Lower leg skin (tissue), 4 donors: ENCODE measurements at regions not wholly inside any gene's neighbourhood (a gene's known extent, or its start where the extent isn't known, plus 50 kb on each side); places are given as distances from the start of the nearest gene placed in this dataset.

Experiments
- DNase-seq, 2 donors: peaks; one replicate each; pipeline ENCODE4 v3.0.0-alpha.2; 2019; ENCODE audit warnings: low spot score in 2 of 2
- H3K4me3 ChIP-seq: fragments of 200-600 bp; sonication (generic); 2 replicates; pipeline ENCODE4 v1.5.1; 2017; ENCODE audit warnings: mild to moderate bottlenecking, low read depth; ENCODE audit not compliant: poor library complexity, severe bottlenecking
- CTCF ChIP-seq, 3 donors: fragments of 450-650 bp; IDR thresholded peaks; one replicate each; pipeline ENCODE4 v1.5.1; 2016; ENCODE audit warnings: antibody characterized with exemption in 3 of 3, mild to moderate bottlenecking in 3 of 3, moderate library complexity in 2 of 3
- POLR2A ChIP-seq, 2 donors: fragments of 450-650 bp; IDR thresholded peaks; one replicate each; pipeline ENCODE4 v1.6.1; 2016 to 2017; ENCODE audit warnings: antibody characterized with exemption in 2 of 2, mild to moderate bottlenecking in 1 of 2, moderate library complexity in 1 of 2
- WGBS, 2 donors: methylation state at CpG; one replicate each; pipeline ENCODE4 v1.1.5; 2018; 5-methylcytosine and 5-hydroxymethylcytosine counted together
- intact Hi-C: fragments of 100-400 bp; cut with DNase I; formaldehyde crosslinking; loops from one replicate; pipeline ENCODE4 v1.15.0; 2023; ENCODE audit warnings: low total_unique reads

GRCh38 chr19:29297381-29297780 is 84.4 kb upstream of the UQCRFS1 start:
- H3K4me3 ChIP-seq = no peak overlapping the region
- no peak for DNase-seq
- 72 to 82% methylated on average over 6 of the region's 6 CpGs for WGBS, 2 donors
- no peak for TF ChIP-seq POLR2A (IDR thresholded peaks at IDR 0.05)
- TF ChIP-seq CTCF (IDR thresholded peaks at IDR 0.05) = no peak
- intact Hi-C loops = no loop called here

- intact Hi-C loops = no loop called here
- peak in 1 of 2 donors; percentile 79 for DNase-seq
- TF ChIP-seq CTCF (IDR thresholded peaks at IDR 0.05) (no peak), POLR2A (IDR thresholded peaks at IDR 0.05) (no peak)
- H3K4me3 ChIP-seq = no peak overlapping the region
- WGBS, 2 donors = 65 to 66% methylated on average over 15 of the region's 15 CpGs
Observed at GRCh38 chr19:29299416-29300380, 86.7 kb upstream of the UQCRFS1 start.

- peak in 1 of 2 donors; percentile 50 for DNase-seq
- WGBS, 2 donors = 80 to 82% methylated on average over 10 of the region's 10 CpGs
- no peak overlapping the region for H3K4me3 ChIP-seq
- intact Hi-C loops = no loop called here
- TF ChIP-seq POLR2A (IDR thresholded peaks at IDR 0.05) (no peak), CTCF (IDR thresholded peaks at IDR 0.05) (no peak)
Observed at GRCh38 chr19:29302002-29302928, 89.3 kb upstream of the UQCRFS1 start.

- intact Hi-C loops = no loop called here
- 85 to 87% methylated on average over 11 of the region's 11 CpGs for whole genome bisulfite sequencing, 2 donors
Observed at GRCh38 chr19:29303069-29303718, 90.2 kb upstream of the UQCRFS1 start.

More at GRCh38 chr19:29303069-29303718, 90.2 kb upstream of the UQCRFS1 start:
- DNase-seq = peak in 1 of 2 donors; percentile 48
- TF ChIP-seq CTCF (IDR thresholded peaks at IDR 0.05) (no peak), POLR2A (IDR thresholded peaks at IDR 0.05) (no peak)
- H3K4me3 ChIP-seq = no peak overlapping the region
